Tibial artery (tissue), 4 donors: ENCODE measurements at regions not wholly inside any gene's neighbourhood (a gene's known extent, or its start where the extent isn't known, plus 50 kb on each side); places are given as distances from the start of the nearest gene placed in this dataset.

Experiments used
- DNase-seq, 2 donors: peaks; one replicate each; pipeline ENCODE4 v3.0.0-alpha.2; 2019
- H3K27ac ChIP-seq, 2 donors: fragments of 200-600 bp; sonication (generic) in 1 of 2; 1 replicate in 1 of 2; 2 replicates in 1 of 2; pipeline ENCODE4 v1.5.1; 2018 to 2019; ENCODE audit warnings: mild to moderate bottlenecking in 1 of 2
- H3K27me3 ChIP-seq, 2 donors: fragments of 200-600 bp; sonication (generic) in 1 of 2; one replicate each; pipeline versions ENCODE4 v1.5.1 to v1.6.0; 2016 to 2019
- H3K36me3 ChIP-seq, 3 donors: fragments of 200-600 bp; sonication (generic) in 2 of 3; one replicate each; pipeline ENCODE4 v1.5.1; 2016 to 2019; ENCODE audit warnings: mild to moderate bottlenecking in 2 of 3
- H3K4me1 ChIP-seq, 4 donors: fragments of 200-600 bp; sonication (generic) in 2 of 4; 1 replicate in 3 of 4; 2 replicates in 1 of 4; pipeline ENCODE4 v1.5.1; 2016 to 2019
- H3K4me3 ChIP-seq, 2 donors: fragments of 200-600 bp; sonication (generic) in 1 of 2; 1 replicate in 1 of 2; 2 replicates in 1 of 2; pipeline ENCODE4 v1.5.1; 2018 to 2019; ENCODE audit warnings: mild to moderate bottlenecking in 2 of 2
- H3K9me3 ChIP-seq, 3 donors: fragments of 200-600 bp; sonication (generic) in 1 of 3; one replicate each; pipeline ENCODE4 v1.5.1; 2016 to 2019
- CTCF ChIP-seq, 2 experiments: fragments of 200-600 bp in 1 of 2; fragments of 450-650 bp in 1 of 2; IDR thresholded peaks; one replicate each; pipeline ENCODE4 v1.5.1; 2017 to 2019; ENCODE audit warnings: antibody characterized with exemption in 2 of 2, mild to moderate bottlenecking in 1 of 2, moderate library complexity in 1 of 2
- intact Hi-C: fragments of 100-400 bp; cut with DNase I; formaldehyde crosslinking; loops from one replicate; pipeline ENCODE4 v1.15.0; 2023; ENCODE audit warnings: low total_unique reads

- Histone ChIP-seq H3K27ac (no peak overlapping the region), H3K36me3 (no peaks in the 10 kb centered on the region), H3K4me1 (no peaks in the 10 kb centered on the region), H3K9me3 (no peaks in the 10 kb centered on the region), H3K27me3 (no peaks in the 10 kb centered on the region), H3K4me3 (no peak overlapping the region)
- DNase-seq, result no peak
- TF ChIP-seq CTCF (IDR thresholded peaks at IDR 0.05), result no peak
- intact Hi-C loops, result no loop called here
Measured at GRCh38 chr3:102577082-102577789, 142.4 kb downstream of the ZPLD1 start.

- H3K27me3 ChIP-seq, result no peaks in the 10 kb centered on the region
- H3K27ac ChIP-seq, result no peak overlapping the region
- no peaks in the 10 kb centered on the region for H3K9me3 ChIP-seq
- H3K36me3 ChIP-seq, result no peaks in the 10 kb centered on the region
- H3K4me1 ChIP-seq, result no peaks in the 10 kb centered on the region
- intact Hi-C loops, result no loop called here
- no peak for TF ChIP-seq CTCF (IDR thresholded peaks at IDR 0.05)
- DNase-seq, result no peak
- no peak overlapping the region for H3K4me3 ChIP-seq
Measured at GRCh38 chr3:102580760-102581159, 145.9 kb downstream of the ZPLD1 start.

- no peaks in the 10 kb centered on the region for H3K27me3 ChIP-seq
- TF ChIP-seq CTCF (IDR thresholded peaks at IDR 0.05), result no peak
- DNase-seq, result no peak
Measured at GRCh38 chr3:102586485-102586884, 151.7 kb downstream of the ZPLD1 start.

GRCh38 chr3:102593812-102594602, 159.2 kb downstream of the ZPLD1 start:
- peaks cover 0 to 6% (median 0%) of the 10 kb centered on the region in 3 donors for H3K9me3 ChIP-seq
- H3K36me3 ChIP-seq, result no peaks in the 10 kb centered on the region
- DNase-seq, result no peak
- no peaks in the 10 kb centered on the region for H3K27me3 ChIP-seq
- no peak for TF ChIP-seq CTCF (IDR thresholded peaks at IDR 0.05)
- intact Hi-C loops, result no loop called here
- no peak overlapping the region for H3K27ac ChIP-seq
- H3K4me3 ChIP-seq, result no peak overlapping the region
- no peaks in the 10 kb centered on the region for H3K4me1 ChIP-seq

More at GRCh38 chr3:102586485-102586884, 151.7 kb downstream of the ZPLD1 start:
- no peak overlapping the region for H3K4me3 ChIP-seq
- no peaks in the 10 kb centered on the region for H3K4me1 ChIP-seq
- H3K36me3 ChIP-seq, result no peaks in the 10 kb centered on the region
- H3K9me3 ChIP-seq, result peaks cover 0 to 6% (median 0%) of the 10 kb centered on the region in 3 donors
- intact Hi-C loops, result no loop called here
- H3K27ac ChIP-seq, result no peak overlapping the region

- intact Hi-C loops, result no loop called here
- H3K9me3 ChIP-seq, result peaks cover 0 to 6% (median 0%) of the 10 kb centered on the region in 3 donors
- no peak for TF ChIP-seq CTCF (IDR thresholded peaks at IDR 0.05)
- H3K36me3 ChIP-seq, result no peaks in the 10 kb centered on the region
- no peak overlapping the region for H3K27ac ChIP-seq
- H3K4me3 ChIP-seq, result no peak overlapping the region
- no peaks in the 10 kb centered on the region for H3K27me3 ChIP-seq
- no peak for DNase-seq
- H3K4me1 ChIP-seq, result no peaks in the 10 kb centered on the region
Measured at GRCh38 chr3:102595057-102595456, 160.2 kb downstream of the ZPLD1 start.
